ENCODE measurements at regions not wholly inside any gene's neighbourhood (a gene's known extent, or its start where the extent isn't known, plus 50 kb on each side); places are given as distances from the start of the nearest gene placed in this dataset.

- no peak for TF ChIP-seq CTCF (IDR thresholded peaks at IDR 0.05)
- no peak for TF ChIP-seq POLR2A (IDR thresholded peaks at IDR 0.05)
Observed at GRCh38 chr5:74120585-74120984, 494.6 kb downstream of the ARHGEF28 start.
